ENCODE measurements at regions not wholly inside any gene's neighbourhood (a gene's known extent, or its start where the extent isn't known, plus 50 kb on each side); places are given as distances from the start of the nearest gene placed in this dataset.
"Not testable (repeated sequence)": the region's sequence is repeated elsewhere in the genome, so short reads cannot be mapped to it uniquely, and the experiment has no call there.

- no peak for DNase-seq
Measured at GRCh38 chr6:146908786-146909185, 295.4 kb upstream of the STXBP5 start.

- DNase-seq: no peak
Measured at GRCh38 chr6:146909376-146909775, 294.8 kb upstream of the STXBP5 start.

GRCh38 chr6:146909886-146910285 lies 294.3 kb upstream of the STXBP5 start:
- DNase-seq: no peak

- no peak for DNase-seq
Measured at GRCh38 chr6:146910611-146911010, 293.6 kb upstream of the STXBP5 start.

GRCh38 chr6:146911635-146912215 lies 292.5 kb upstream of the STXBP5 start:
- no peak for DNase-seq

- DNase-seq: no peak
Measured at GRCh38 chr6:146912730-146913685, 291.2 kb upstream of the STXBP5 start.

GRCh38 chr6:146913842-146914488 lies 290.3 kb upstream of the STXBP5 start:
- DNase-seq: peak; percentile 98

- peak; percentile 91 for DNase-seq
Measured at GRCh38 chr6:146914489-146915483, 289.4 kb upstream of the STXBP5 start.

- peak; percentile 76 for DNase-seq
Measured at GRCh38 chr6:146915671-146916127, 288.5 kb upstream of the STXBP5 start.

GRCh38 chr6:146916435-146917025 lies 287.7 kb upstream of the STXBP5 start:
- no peak for DNase-seq

- no peak for DNase-seq
Measured at GRCh38 chr6:146917182-146917581, 287.0 kb upstream of the STXBP5 start.

- DNase-seq: no peak
Measured at GRCh38 chr6:146917979-146918378, 286.2 kb upstream of the STXBP5 start.

GRCh38 chr6:146919017-146919416 lies 285.2 kb upstream of the STXBP5 start:
- DNase-seq: no peak

GRCh38 chr6:146923205-146923833 lies 280.9 kb upstream of the STXBP5 start:
- DNase-seq: no peak

- no peak for DNase-seq
Measured at GRCh38 chr6:146925846-146926245, 278.4 kb upstream of the STXBP5 start.

- no peak for DNase-seq
Measured at GRCh38 chr6:146928503-146928902, 275.7 kb upstream of the STXBP5 start.

GRCh38 chr6:146931214-146931613 lies 273.0 kb upstream of the STXBP5 start:
- no peak for DNase-seq

- no peak for DNase-seq
Measured at GRCh38 chr6:146937316-146937715, 266.9 kb upstream of the STXBP5 start.

- DNase-seq: peak; percentile 28
Measured at GRCh38 chr6:146938266-146938665, 266.0 kb upstream of the STXBP5 start.

GRCh38 chr6:146939456-146939855 lies 264.8 kb upstream of the STXBP5 start:
- DNase-seq: not testable (repeated sequence)

- no peak for DNase-seq
Measured at GRCh38 chr6:146943664-146944063, 260.6 kb upstream of the STXBP5 start.

All from NCI-H226 (cell line).